IPS DF 19.7 (cell line): ENCODE measurements at regions not wholly inside any gene's neighbourhood (a gene's known extent, or its start where the extent isn't known, plus 50 kb on each side); places are given as distances from the start of the nearest gene placed in this dataset.
"Not testable (repeated sequence)": the region's sequence is repeated elsewhere in the genome, so short reads cannot be mapped to it uniquely, and the experiment has no call there.

Experiments
- DNase-seq: peaks from one replicate; pipeline ENCODE4 v3.0.0-alpha.2; 2013; ENCODE audit warnings: low read depth, low spot score

DNA sequence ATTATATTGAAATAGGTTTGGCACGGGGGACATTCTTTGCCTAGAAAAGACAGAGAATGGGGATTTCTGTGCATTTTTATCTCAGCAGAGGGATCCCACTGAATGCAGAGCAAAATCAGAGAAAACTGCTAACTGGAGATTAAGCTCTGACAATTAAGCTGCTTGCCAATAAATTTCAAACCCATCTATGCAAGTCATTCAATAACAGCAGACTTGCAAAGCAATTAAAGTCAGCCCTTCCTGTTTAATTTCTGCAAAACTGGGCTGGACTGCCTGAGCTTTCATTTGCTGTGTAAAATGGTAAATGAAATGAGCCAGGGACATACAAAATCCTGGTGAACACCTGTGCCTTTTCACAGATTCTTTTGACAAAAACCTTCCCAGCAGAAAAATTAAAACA is 1273.9 kb upstream of the CNTN5 start:
- DNase-seq: no peak

GRCh38 chr11:97751405-97751804 is 1269.3 kb upstream of the CNTN5 start:
- DNase-seq: no peak

DNA sequence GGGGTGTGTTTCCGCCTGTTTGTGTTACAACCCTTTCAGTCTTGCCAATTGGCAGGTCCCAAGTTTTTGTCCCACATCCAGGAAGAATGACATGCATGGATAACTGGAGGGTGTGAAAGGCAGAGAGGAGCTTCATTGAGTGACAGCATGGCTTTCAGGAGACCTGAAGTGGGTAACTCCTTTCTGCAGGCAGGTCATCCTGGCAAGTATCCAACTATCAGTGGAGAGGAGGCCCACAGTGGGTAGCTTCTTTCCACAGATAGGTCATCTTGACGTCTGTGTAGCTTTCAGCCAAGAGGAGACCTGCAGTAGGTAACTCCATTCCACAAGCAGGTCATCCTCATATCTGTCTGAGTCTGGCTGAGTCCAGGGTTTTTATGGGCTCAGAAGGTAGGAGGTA is 1268.8 kb upstream of the CNTN5 start:
- no peak for DNase-seq

GRCh38 chr11:97754976-97755375 is 1265.8 kb upstream of the CNTN5 start:
- DNase-seq: no peak

DNA sequence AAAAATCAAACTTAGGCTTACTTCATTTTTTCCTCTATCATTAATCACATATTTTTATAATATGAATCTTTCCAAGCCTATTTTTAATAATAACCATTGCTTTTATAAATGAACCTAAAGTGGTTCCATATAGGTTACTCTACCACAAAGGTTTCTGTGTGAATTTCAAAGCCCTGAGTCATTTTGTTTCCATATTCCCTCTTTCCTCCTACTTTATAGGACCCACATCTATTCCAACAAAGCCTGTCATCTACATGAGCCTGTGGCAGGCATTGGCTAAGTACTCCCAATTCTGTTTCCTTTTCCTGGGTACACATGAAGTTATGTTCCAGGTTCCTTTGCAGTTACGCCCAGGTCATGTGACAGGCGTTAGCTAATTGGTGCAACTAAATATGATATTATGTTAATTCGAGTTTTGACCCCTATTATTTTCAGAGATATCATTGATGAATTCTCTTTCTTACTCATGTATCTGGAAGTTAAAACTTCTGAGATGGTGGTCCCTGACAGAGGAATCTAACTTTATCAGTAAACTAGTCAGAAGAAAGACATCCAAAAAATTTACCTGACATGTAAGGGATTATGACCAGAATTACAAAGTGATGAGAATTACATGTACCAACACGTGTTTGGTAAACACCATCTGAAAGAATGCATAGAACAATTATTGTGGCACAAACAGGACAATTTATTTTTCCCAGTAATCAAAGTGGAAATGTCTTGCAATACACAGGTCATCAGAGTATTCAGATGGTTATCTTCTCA is 1264.0 kb upstream of the CNTN5 start:
- DNase-seq: no peak

DNA sequence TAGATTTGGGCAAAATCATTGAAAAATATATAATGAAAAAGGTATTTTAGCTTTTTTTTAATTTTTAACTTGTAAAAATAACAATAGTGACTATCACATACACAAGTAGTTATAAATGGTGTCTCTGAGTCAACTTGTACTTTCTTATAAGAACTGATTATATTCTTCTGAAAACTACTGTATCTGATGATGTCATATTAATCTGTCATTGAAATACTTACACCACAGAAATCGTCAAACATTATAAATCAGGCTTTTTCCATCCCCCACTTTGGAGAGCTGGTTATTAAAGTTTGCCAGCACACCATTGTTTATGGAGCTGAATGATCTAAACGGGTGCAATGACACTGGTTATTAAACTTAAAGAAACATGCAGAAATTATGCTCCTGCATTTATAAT is 1259.6 kb upstream of the CNTN5 start:
- DNase-seq: no peak

- DNase-seq: no peak
These were observed 1256.6 kb upstream of the CNTN5 start for GRCh38 chr11:97764193-97764592.

GRCh38 chr11:97764605-97765004 is 1256.1 kb upstream of the CNTN5 start:
- DNase-seq: no peak

DNA sequence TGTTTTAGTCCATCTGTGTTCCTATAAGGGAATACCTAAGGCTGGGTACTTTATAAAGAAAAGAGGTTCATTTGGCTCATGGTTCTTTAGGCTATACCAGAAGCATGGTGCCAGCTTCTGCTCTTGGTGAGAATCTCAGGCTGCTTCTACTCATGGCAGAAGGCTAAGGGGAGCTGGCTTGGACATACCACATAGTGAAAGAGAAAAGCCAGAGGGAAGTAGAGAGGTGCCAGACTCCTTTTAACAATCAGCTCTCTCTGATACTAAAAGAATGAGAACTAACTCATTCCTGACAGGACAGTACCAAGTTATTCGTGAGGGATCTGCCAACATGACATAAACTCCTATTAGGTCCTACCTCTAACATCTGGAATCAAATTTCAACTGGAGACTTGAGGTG is 1250.2 kb upstream of the CNTN5 start:
- DNase-seq: no peak

DNA sequence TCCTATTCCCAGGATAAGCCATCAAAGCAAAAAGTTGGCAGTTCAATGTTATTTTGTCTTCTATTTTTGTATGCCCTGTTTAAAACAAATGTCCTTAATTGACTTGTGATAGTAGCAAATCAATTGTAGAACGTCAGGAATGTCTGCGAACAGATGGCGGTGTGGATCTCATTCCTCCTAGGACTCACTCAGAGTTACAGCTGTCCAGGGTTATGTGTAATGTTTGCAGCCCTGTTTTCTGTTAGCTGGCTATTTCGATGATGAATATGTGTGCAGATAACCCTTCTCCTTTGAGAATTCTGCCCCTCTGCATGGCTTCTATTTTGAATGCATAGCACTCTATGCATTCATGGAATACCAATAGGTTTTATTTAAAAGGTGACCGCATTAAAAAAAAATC is 1248.0 kb upstream of the CNTN5 start:
- no peak for DNase-seq

DNA sequence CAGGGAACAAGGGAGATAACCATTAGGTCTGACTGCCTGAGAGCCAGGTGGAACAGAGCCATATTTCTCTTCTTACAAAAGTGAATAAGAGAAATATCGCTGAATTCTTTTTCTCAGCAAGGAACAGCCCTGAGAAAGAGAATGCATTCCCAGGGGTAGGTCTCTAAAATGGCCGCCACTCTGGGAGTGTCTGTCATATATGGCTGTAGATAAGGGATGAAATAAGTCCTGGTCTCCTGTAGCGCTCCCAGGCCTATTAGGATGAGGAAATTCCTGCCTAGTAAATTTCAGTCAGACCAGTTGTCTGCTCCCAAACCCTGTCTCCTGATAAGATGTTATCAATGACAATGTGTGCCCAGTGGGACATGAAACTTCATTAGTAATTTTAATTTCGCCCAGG is 1236.4 kb upstream of the CNTN5 start:
- DNase-seq: not testable (repeated sequence)

DNA sequence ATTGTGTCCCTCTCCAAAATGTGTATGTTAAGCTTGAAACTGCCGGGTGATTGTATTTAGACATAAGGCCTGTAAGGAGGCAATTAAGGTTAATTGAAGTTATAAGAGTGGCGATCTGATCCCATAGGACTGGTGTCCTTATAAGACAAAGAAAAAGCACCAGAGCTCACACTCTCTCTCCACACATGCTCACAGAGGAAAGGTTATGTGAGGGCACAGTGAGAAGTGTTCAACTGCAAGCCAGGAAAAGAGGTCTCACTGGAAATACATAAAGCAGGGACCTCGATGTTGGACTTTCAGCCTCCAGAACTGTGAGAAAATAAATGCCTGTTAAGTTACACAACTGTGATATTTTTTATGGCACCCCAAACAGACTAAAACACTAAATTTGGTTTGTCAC is 1233.8 kb upstream of the CNTN5 start:
- no peak for DNase-seq

DNA sequence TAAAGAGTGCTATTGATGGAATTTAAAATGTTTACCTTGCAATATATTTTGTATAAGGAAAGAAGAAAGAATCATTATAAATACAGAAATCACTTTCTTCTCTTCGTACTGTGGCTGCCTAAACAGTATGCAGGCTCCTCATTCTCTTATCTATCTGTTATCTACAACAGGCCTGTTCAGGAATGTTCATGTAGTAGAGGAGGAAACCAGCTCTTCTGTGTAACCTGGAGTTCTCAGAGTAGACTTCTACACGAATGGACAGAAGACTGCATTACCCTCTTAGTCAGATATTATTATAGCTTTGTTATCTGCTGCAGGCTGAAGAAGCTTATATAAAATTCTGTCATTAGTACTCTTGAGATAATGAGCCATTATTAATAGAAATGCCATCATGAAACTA is 1225.9 kb upstream of the CNTN5 start:
- DNase-seq: no peak

- DNase-seq: no peak
These were observed 1219.9 kb upstream of the CNTN5 start for GRCh38 chr11:97800891-97801290.

DNA sequence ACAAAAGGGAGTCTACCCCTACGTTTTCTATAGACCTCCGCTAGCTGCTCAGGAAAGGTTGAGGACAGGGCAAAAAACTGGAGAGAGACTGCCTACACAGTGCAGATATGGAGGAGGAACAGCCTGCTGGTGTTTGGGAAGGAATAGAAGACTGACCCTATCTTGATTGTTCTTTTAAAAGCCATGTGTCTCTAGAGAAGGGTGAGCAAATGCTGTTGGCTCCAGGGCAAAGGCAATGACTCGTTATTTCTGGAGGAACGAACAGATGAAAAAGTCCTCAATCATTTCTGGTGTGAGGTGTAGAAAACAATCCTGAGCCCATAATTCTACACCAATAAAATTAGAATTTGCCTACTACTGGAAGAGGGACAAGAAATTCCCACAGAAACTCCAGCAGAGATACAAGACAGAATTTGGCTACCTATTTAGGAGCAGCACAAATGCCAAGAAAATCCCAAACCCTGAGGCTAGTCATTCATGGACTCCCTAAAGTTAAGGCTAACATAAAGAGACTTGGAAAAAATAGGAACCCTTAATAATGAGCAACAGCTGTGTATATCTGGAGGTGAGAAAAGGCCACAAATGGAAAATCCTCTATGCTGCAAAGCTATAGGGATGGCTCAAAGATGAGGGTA is 1206.3 kb upstream of the CNTN5 start:
- no peak for DNase-seq

GRCh38 chr11:97815667-97816066 is 1205.1 kb upstream of the CNTN5 start:
- DNase-seq: no peak

DNA sequence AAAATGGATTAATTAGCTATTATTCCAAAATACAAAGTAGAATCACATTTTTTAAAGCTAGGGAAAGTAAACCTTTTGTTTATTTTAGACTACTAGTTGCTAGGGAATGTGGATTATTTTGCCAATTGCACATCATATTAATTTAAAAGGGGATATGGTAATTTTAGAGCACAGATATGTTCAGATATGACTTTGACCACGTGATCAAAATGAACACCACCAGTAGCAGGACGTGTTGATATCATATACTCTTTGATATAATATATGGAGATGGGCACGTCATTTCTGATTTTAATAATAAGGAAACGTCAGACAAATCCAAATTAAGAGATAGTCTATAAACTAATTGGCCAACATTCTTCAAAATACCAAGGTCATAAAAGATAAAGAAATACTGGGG is 1188.3 kb upstream of the CNTN5 start:
- no peak for DNase-seq

GRCh38 chr11:97833412-97833811 is 1187.3 kb upstream of the CNTN5 start:
- DNase-seq: no peak

DNA sequence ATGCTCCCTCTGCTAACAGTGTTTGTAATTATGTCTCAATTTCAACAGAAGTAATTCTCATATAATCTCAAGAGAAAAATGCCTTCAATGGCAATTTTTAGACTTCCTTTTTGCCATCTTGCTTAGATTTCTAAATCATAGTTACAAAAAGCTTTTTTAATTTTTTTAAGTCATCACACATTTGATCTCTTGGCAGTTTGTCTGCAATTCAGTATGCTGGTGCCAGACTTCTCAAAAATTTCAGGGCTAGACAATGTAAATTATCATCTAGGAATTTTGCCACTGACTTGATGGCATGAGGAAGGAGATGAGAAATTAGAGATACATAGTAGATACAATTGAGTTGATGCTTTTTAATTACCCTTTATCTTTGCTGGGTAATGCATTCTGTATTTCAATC is 1176.7 kb upstream of the CNTN5 start:
- DNase-seq: no peak

DNA sequence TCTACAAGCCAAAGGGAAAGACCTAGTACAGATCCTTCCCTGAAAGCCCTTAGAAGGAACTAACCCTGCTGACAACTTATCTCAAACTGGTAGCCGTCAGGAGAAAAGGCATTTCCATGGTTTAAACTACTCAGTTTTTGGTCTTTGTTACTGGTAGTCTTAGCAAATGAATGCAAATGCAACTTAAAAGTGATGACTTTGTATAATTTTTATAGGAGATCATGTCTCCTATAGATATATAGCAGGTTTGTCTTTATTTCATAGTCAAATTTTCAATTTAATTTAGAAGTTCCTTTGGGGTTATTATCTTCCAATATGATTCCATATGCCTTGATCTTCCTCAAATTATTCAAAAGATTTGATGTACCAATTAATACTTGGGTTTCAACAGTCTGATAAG is 1173.0 kb upstream of the CNTN5 start:
- DNase-seq: no peak

DNA sequence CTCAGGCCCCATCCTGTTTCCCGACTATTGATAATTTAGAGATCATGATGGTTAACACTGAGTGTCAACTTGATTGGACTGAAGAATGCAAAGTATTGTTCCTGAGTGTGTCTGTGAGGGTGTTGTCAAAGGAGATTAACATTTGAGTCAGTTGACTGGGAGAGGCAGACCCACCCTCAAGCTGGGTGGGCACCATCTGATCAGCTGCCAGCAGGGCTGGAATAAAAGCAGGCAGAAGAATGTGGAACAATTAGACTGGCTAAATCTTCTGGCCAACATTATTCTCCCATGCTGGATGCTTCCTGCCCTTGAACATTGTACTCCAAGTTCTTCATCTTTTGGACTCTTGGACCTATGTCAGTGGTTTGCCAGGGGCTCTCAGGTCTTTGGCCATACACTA is 1170.0 kb upstream of the CNTN5 start:
- DNase-seq: no peak

DNA sequence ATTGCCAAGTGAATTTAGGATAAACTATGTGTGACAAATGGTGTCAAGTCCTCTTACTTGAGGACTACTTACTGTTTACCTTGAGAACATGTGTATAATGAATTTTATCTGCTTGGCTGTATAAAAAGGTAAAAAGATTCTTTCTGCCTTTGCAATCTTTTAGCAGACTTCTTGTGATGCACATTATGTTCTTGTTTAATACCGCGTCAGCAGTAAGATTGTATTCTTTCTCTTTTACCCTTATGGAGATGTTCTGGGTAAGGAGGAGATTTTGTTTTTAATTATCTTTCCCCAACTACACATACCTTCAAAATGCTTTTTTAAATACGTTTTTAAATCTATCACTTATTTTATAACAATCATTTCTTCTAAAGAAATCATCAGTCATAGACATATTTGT is 1166.4 kb upstream of the CNTN5 start:
- DNase-seq: no peak

- DNase-seq: no peak
These were observed 1165.9 kb upstream of the CNTN5 start for GRCh38 chr11:97854877-97855276.

GRCh38 chr11:97856666-97857065 is 1164.1 kb upstream of the CNTN5 start:
- peak; percentile 56 for DNase-seq
